ENCODE measurements at regions not wholly inside any gene's neighbourhood (a gene's known extent, or its start where the extent isn't known, plus 50 kb on each side); places are given as distances from the start of the nearest gene placed in this dataset.

GRCh38 chr14:66101662-66102061 lies 384.5 kb upstream of the CCDC196 start:
- intact Hi-C loops (cut with micrococcal nuclease) = no loop called here
- POLR2A ChIA-PET (ENCODE audit: unreplicated experiment) = no interaction called here

More at GRCh38 chr14:66101662-66102061, 384.5 kb upstream of the CCDC196 start:
- no peak overlapping the region for H2BK20ac ChIP-seq (ENCODE audit: low read depth, low read length)
- no peak overlapping the region for H3K4ac ChIP-seq (ENCODE audit: low read depth, low read length)
- WGBS, 2 experiments (ENCODE audit: extremely low coverage in 2 of 2, insufficient read length in 1 of 2) = no CpG with 5 or more reads among the region's 1 CpG
- dilution Hi-C loops (cut with HindIII; ENCODE audit: low sequenced_read_pairs, unreplicated experiment) = no loop called here
- in situ Hi-C loops (cut with MboI; ENCODE audit: low sequenced_read_pairs) = no loop called here
- H3K79me1 ChIP-seq (ENCODE audit: low read depth in 1 of 2, low read length in 2 of 2) = no peaks in the 10 kb centered on the region
- CTCF ChIA-PET = no interaction called here
- DNase-seq (no peak), ATAC-seq (ENCODE audit: low read depth) (no peak)
- no peaks in the 10 kb centered on the region for H3K36me3 ChIP-seq (ENCODE audit: control insufficient read depth, insufficient read depth, low read length)
- no peak overlapping the region for H2AFZ ChIP-seq (replicated peaks; ENCODE audit: low read length, poor library complexity)
- H3K27me3 ChIP-seq (ENCODE audit: control insufficient read depth, insufficient read depth, low read length) = no peaks in the 10 kb centered on the region
- H3K18ac ChIP-seq (ENCODE audit: low read depth, low read length) = no peak overlapping the region
- no peak overlapping the region for H2BK5ac ChIP-seq (ENCODE audit: low read depth, low read length, poor library complexity, severe bottlenecking)
- no peak overlapping the region for H2AK9ac ChIP-seq (replicated peaks; ENCODE audit: low read depth, low read length, poor library complexity)
- H2BK120ac ChIP-seq (ENCODE audit: low read depth, low read length) = no peak overlapping the region
- H2AK5ac ChIP-seq (ENCODE audit: low read depth, low read length) = no peak overlapping the region
- H3K23ac ChIP-seq (ENCODE audit: low read depth, low read length) = no peak overlapping the region
- H3K9ac ChIP-seq (ENCODE audit: low read depth, low read length) = no peak overlapping the region
- no peaks in the 10 kb centered on the region for H3K4me1 ChIP-seq (ENCODE audit: control insufficient read depth, insufficient read depth, low read length)
- H3K9me1 ChIP-seq (ENCODE audit: insufficient read depth, low read length) = no peaks in the 10 kb centered on the region
- no peak overlapping the region for H3K4me3 ChIP-seq (ENCODE audit: insufficient read depth, low read depth, low read length)
- H4K8ac ChIP-seq (ENCODE audit: low read depth in 2 of 2, low read length in 2 of 2) = no peak overlapping the region
- H4K20me1 ChIP-seq (ENCODE audit: insufficient read depth, low read length) = no peaks in the 10 kb centered on the region
- no peak for TF ChIP-seq CEBPB (IDR thresholded peaks at IDR 0.05; ENCODE audit: low read depth, low read length)
- TF ChIP-seq MAFK (IDR thresholded peaks at IDR 0.05; ENCODE audit: low read depth, low read length) = no peak
- TF ChIP-seq SMC3 (IDR thresholded peaks at IDR 0.05; ENCODE audit: low read depth, low read length) = no peak
- TF ChIP-seq MAZ (IDR thresholded peaks at IDR 0.05; ENCODE audit: borderline replicate concordance, low read depth, low read length) = no peak
- TF ChIP-seq POLR2A (IDR thresholded peaks at IDR 0.05; ENCODE audit: low read depth, low read length) = no peak
- TF ChIP-seq BHLHE40 (IDR thresholded peaks at IDR 0.05; ENCODE audit: low read depth, low read length) = no peak
- no peak for TF ChIP-seq RAD21 (IDR thresholded peaks at IDR 0.05; ENCODE audit: low read length)
- no peak for TF ChIP-seq RCOR1 (IDR thresholded peaks at IDR 0.05; ENCODE audit: insufficient replicate concordance, low read length)
- no peak for TF ChIP-seq CTCF (conservative IDR thresholded peaks at IDR 0.05; ENCODE audit: low read depth, low read length)
- TF ChIP-seq FOS (IDR thresholded peaks at IDR 0.05; ENCODE audit: low read depth, low read length) = no peak
- no peak for TF ChIP-seq RFX5 (IDR thresholded peaks at IDR 0.05; ENCODE audit: low read depth, low read length)
- TF ChIP-seq, protein P1, sequence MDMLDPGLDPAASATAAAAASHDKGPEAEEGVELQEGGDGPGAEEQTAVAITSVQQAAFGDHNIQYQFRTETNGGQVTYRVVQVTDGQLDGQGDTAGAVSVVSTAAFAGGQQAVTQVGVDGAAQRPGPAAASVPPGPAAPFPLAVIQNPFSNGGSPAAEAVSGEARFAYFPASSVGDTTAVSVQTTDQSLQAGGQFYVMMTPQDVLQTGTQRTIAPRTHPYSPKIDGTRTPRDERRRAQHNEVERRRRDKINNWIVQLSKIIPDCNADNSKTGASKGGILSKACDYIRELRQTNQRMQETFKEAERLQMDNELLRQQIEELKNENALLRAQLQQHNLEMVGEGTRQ (IDR thresholded peaks at IDR 0.05; ENCODE audit: low read depth, low read length) = no peak
- TF ChIP-seq, protein P2, sequence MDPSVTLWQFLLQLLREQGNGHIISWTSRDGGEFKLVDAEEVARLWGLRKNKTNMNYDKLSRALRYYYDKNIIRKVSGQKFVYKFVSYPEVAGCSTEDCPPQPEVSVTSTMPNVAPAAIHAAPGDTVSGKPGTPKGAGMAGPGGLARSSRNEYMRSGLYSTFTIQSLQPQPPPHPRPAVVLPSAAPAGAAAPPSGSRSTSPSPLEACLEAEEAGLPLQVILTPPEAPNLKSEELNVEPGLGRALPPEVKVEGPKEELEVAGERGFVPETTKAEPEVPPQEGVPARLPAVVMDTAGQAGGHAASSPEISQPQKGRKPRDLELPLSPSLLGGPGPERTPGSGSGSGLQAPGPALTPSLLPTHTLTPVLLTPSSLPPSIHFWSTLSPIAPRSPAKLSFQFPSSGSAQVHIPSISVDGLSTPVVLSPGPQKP (IDR thresholded peaks at IDR 0.05; ENCODE audit: borderline replicate concordance, low read depth, low read length) = no peak
- TF ChIP-seq NFE2L2 (IDR thresholded peaks at IDR 0.05; ENCODE audit: low read depth, low read length) = no peak
- no peak for TF ChIP-seq MXI1 (IDR thresholded peaks at IDR 0.05; ENCODE audit: borderline replicate concordance, low read depth, low read length)
- no peak for TF ChIP-seq CHD1 (IDR thresholded peaks at IDR 0.05; ENCODE audit: low read depth, low read length)
- H3K4me2 ChIP-seq (ENCODE audit: low read depth, low read length) = no peak overlapping the region
- H4K91ac ChIP-seq (ENCODE audit: insufficient read depth, low read depth, low read length) = no peak overlapping the region
- H3K9me3 ChIP-seq (ENCODE audit: control insufficient read depth, insufficient read depth, low read length) = peaks cover 4% of the 10 kb centered on the region
- H2BK15ac ChIP-seq (ENCODE audit: low read depth, low read length) = no peak overlapping the region
- H3K14ac ChIP-seq (replicated peaks; ENCODE audit: low read depth, low read length) = no peak overlapping the region
- no peak overlapping the region for H4K5ac ChIP-seq (ENCODE audit: low read depth, low read length)
- no peak overlapping the region for H3K56ac ChIP-seq (ENCODE audit: extremely low read depth, insufficient read depth, low read length)
- H3K27ac ChIP-seq (ENCODE audit: insufficient read depth, low read length) = no peak overlapping the region
- no TSS peak for BruUV-seq (replicated peaks)
